ENCODE measurements at regions not wholly inside any gene's neighbourhood (a gene's known extent, or its start where the extent isn't known, plus 50 kb on each side); places are given as distances from the start of the nearest gene placed in this dataset.

DNA sequence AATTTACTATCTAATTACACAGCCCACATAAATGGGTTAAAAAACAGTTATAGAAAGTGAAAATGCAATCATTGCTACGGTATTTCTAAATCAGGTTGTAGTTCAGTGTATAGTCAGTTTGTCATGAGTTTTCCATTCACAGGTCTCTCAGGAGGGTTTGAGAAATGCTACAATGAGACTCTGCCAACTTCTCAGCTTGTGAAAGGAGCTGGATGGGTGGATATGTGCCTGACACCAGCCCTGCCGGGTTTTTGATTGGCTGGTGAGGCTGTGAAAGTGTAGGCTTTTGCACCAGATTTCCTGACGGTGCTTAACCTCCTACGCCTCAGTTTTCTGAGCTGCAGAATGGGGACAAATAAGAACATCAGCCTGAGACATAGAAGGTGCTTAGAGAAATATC lies 102.6 kb upstream of the SMIM21 start (continued):
- TF ChIP-seq, protein P1, sequence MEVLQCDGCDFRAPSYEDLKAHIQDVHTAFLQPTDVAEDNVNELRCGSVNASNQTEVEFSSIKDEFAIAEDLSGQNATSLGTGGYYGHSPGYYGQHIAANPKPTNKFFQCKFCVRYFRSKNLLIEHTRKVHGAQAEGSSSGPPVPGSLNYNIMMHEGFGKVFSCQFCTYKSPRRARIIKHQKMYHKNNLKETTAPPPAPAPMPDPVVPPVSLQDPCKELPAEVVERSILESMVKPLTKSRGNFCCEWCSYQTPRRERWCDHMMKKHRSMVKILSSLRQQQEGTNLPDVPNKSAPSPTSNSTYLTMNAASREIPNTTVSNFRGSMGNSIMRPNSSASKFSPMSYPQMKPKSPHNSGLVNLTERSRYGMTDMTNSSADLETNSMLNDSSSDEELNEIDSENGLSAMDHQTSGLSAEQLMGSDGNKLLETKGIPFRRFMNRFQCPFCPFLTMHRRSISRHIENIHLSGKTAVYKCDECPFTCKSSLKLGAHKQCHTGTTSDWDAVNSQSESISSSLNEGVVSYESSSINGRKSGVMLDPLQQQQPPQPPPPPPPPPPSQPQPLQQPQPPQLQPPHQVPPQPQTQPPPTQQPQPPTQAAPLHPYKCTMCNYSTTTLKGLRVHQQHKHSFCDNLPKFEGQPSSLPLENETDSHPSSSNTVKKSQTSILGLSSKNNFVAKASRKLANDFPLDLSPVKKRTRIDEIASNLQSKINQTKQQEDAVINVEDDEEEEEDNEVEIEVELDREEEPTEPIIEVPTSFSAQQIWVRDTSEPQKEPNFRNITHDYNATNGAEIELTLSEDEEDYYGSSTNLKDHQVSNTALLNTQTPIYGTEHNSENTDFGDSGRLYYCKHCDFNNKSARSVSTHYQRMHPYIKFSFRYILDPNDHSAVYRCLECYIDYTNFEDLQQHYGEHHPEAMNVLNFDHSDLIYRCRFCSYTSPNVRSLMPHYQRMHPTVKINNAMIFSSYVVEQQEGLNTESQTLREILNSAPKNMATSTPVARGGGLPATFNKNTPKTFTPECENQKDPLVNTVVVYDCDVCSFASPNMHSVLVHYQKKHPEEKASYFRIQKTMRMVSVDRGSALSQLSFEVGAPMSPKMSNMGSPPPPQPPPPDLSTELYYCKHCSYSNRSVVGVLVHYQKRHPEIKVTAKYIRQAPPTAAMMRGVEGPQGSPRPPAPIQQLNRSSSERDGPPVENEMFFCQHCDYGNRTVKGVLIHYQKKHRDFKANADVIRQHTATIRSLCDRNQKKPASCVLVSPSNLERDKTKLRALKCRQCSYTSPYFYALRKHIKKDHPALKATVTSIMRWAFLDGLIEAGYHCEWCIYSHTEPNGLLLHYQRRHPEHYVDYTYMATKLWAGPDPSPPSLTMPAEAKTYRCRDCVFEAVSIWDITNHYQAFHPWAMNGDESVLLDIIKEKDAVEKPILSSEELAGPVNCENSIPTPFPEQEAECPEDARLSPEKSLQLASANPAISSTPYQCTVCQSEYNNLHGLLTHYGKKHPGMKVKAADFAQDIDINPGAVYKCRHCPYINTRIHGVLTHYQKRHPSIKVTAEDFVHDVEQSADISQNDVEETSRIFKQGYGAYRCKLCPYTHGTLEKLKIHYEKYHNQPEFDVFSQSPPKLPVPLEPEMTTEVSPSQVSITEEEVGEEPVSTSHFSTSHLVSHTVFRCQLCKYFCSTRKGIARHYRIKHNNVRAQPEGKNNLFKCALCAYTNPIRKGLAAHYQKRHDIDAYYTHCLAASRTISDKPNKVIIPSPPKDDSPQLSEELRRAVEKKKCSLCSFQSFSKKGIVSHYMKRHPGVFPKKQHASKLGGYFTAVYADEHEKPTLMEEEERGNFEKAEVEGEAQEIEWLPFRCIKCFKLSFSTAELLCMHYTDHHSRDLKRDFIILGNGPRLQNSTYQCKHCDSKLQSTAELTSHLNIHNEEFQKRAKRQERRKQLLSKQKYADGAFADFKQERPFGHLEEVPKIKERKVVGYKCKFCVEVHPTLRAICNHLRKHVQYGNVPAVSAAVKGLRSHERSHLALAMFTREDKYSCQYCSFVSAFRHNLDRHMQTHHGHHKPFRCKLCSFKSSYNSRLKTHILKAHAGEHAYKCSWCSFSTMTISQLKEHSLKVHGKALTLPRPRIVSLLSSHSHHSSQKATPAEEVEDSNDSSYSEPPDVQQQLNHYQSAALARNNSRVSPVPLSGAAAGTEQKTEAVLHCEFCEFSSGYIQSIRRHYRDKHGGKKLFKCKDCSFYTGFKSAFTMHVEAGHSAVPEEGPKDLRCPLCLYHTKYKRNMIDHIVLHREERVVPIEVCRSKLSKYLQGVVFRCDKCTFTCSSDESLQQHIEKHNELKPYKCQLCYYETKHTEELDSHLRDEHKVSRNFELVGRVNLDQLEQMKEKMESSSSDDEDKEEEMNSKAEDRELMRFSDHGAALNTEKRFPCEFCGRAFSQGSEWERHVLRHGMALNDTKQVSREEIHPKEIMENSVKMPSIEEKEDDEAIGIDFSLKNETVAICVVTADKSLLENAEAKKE (CRISPR knock-in tag; IDR thresholded peaks at IDR 0.05) = no peak

DNA sequence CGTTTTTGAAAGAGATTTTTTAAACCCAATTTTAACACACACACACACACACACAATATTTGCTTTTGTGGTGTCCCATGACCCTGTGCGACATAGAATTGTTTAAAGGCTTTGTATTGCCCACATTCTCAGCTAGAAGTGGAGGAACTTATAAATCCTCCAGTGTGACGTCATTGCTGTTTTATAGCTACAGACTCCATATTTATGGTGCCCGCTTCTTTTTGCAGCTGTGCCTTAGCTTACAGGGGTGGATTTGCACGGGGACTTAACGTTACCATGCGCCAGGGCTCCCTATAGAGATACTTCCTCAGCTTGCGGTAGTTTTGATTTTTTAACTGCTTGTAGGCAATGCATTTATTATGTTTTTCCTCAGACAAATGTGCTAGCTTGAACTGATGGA lies 101.9 kb upstream of the SMIM21 start:
- Histone ChIP-seq H2AFZ (no peak overlapping the region), H3K36me3 (ENCODE audit: insufficient read depth) (no peaks in the 10 kb centered on the region), H4K20me1 (replicated peaks; ENCODE audit: insufficient read depth) (no peaks in the 10 kb centered on the region), H3K9me2 (ENCODE audit: insufficient read depth) (no peaks in the 10 kb centered on the region), H3K27me3 (ENCODE audit: insufficient read depth) (no peaks in the 10 kb centered on the region), H3K27ac (ENCODE audit: low read depth) (no peak overlapping the region), H3F3A (replicated peaks; ENCODE audit: low read depth) (no peaks in the 10 kb centered on the region), H3K4me2 (no peak overlapping the region), H3K4me3 (no peak overlapping the region), H3K4me1 (ENCODE audit: insufficient read depth) (no peaks in the 10 kb centered on the region), H3K79me2 (replicated peaks; ENCODE audit: insufficient read depth) (no peaks in the 10 kb centered on the region)
- no peak for ATAC-seq
- Mint-ChIP-seq H3K27ac (no peak overlapping the region), H3K4me1 (peaks cover 8% of the 10 kb centered on the region), H3K4me3 (no peak overlapping the region), H3K9me3 (no peaks in the 10 kb centered on the region), H3K36me3 (ENCODE audit: low read depth) (no peaks in the 10 kb centered on the region; the same call in 2 of the 3 replicates), H3K27me3 (ENCODE audit: insufficient read depth, low read depth, poor library complexity) (peaks cover 13% of the 10 kb centered on the region)
- TF ChIP-seq EZH2 (IDR thresholded peaks at IDR 0.05; ENCODE audit: low read depth, unreplicated experiment) (no peak), CREB1 (CRISPR knock-in tag; IDR thresholded peaks at IDR 0.05; ENCODE audit: low read depth) (no peak), ZNF114 (CRISPR knock-in tag; IDR thresholded peaks at IDR 0.05) (no peak)
- TF ChIP-seq, protein P2, sequence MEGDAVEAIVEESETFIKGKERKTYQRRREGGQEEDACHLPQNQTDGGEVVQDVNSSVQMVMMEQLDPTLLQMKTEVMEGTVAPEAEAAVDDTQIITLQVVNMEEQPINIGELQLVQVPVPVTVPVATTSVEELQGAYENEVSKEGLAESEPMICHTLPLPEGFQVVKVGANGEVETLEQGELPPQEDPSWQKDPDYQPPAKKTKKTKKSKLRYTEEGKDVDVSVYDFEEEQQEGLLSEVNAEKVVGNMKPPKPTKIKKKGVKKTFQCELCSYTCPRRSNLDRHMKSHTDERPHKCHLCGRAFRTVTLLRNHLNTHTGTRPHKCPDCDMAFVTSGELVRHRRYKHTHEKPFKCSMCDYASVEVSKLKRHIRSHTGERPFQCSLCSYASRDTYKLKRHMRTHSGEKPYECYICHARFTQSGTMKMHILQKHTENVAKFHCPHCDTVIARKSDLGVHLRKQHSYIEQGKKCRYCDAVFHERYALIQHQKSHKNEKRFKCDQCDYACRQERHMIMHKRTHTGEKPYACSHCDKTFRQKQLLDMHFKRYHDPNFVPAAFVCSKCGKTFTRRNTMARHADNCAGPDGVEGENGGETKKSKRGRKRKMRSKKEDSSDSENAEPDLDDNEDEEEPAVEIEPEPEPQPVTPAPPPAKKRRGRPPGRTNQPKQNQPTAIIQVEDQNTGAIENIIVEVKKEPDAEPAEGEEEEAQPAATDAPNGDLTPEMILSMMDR (conservative IDR thresholded peaks at IDR 0.05; ENCODE audit: low read depth in 2 of 2) = no peak
- DNase-seq (ENCODE audit: low spot score) = no peak

Measured in GM23338 (cell line).